ENCODE measurements at regions not wholly inside any gene's neighbourhood (a gene's known extent, or its start where the extent isn't known, plus 50 kb on each side); places are given as distances from the start of the nearest gene placed in this dataset.

DNA sequence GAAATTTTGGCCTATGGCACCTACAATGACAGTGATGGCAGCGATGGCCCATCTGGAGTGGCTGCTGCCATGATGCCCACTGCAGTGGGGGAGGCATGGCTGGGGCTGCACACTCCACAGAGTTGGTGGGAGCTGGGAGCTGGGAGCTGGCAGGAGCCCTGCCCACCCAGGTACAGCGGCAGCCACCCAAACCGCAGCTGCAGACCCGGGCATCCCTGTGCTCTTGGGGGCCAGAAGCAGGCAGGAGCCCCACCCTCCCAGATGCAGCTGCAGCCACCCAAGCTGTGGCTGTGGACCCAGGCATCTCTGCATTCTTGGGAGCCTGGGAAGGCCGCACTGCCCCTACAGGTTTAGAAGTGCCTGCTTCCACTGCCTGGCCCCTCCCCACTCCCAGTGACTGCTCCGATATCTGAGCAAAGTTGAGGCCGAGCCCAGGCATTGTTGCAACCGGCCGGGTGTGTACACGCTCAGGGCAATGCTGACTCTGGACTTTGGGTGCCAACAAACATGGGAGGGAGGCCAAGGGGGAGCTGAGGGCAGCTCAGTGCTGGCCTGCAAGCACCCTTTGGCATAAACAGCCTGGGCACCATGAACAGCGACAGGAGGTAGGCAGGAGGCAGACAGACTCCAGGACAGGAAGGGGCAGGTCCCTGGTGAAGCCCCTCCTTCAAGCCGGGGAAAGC, 82.8 kb downstream of the PPP4R3C start:
- Histone ChIP-seq H3K4me1 (ENCODE audit: low read depth, poor library complexity, severe bottlenecking) (no peaks in the 10 kb centered on the region), H2AFZ (ENCODE audit: low read depth) (no peak overlapping the region), H3K36me3 (ENCODE audit: insufficient read depth) (no peaks in the 10 kb centered on the region), H3K27me3 (ENCODE audit: insufficient read depth, low read depth) (no peaks in the 10 kb centered on the region), H3K9ac (no peak overlapping the region), H4K20me1 (ENCODE audit: insufficient read depth) (no peaks in the 10 kb centered on the region), H3K4me3 (IDR thresholded peaks at IDR 0.05; ENCODE audit: insufficient read depth, low read depth, low read length) (no peak overlapping the region), H3K79me2 (ENCODE audit: insufficient read depth, low read depth) (no peaks in the 10 kb centered on the region), H3K27ac (no peak overlapping the region), H3K4me2 (no peak overlapping the region)
- TF ChIP-seq, protein P1, sequence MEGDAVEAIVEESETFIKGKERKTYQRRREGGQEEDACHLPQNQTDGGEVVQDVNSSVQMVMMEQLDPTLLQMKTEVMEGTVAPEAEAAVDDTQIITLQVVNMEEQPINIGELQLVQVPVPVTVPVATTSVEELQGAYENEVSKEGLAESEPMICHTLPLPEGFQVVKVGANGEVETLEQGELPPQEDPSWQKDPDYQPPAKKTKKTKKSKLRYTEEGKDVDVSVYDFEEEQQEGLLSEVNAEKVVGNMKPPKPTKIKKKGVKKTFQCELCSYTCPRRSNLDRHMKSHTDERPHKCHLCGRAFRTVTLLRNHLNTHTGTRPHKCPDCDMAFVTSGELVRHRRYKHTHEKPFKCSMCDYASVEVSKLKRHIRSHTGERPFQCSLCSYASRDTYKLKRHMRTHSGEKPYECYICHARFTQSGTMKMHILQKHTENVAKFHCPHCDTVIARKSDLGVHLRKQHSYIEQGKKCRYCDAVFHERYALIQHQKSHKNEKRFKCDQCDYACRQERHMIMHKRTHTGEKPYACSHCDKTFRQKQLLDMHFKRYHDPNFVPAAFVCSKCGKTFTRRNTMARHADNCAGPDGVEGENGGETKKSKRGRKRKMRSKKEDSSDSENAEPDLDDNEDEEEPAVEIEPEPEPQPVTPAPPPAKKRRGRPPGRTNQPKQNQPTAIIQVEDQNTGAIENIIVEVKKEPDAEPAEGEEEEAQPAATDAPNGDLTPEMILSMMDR (conservative IDR thresholded peaks at IDR 0.05; ENCODE audit: low read depth, low read length): no peak

DNA sequence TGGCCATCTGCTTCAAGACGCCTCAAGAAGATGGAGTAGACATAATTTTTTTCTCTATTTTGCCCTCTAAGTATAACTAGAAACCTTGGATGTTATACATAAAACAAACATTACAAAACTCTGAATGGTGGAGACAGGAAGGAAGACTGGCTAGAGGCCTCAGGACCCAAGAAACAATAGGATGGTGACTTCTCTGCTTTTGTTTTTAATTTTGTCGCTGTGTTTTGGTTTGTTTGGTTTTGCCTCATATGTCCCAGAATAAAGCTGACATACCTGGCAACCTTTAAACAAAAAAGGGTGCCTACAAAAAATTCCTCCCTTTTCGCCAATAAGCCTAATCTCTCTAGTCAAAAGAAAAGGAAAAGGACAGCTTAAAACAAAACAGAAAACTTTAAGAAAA, 109.1 kb downstream of the PPP4R3C start:
- Histone ChIP-seq H3K4me1 (ENCODE audit: low read depth, poor library complexity, severe bottlenecking) (no peaks in the 10 kb centered on the region), H3K9ac (no peak overlapping the region), H4K20me1 (ENCODE audit: insufficient read depth) (no peaks in the 10 kb centered on the region), H3K27ac (no peak overlapping the region), H2AFZ (ENCODE audit: low read depth) (no peak overlapping the region), H3K4me2 (no peak overlapping the region), H3K79me2 (ENCODE audit: insufficient read depth, low read depth) (no peaks in the 10 kb centered on the region), H3K36me3 (ENCODE audit: insufficient read depth) (no peaks in the 10 kb centered on the region), H3K27me3 (ENCODE audit: insufficient read depth, low read depth) (no peaks in the 10 kb centered on the region), H3K4me3 (IDR thresholded peaks at IDR 0.05; ENCODE audit: insufficient read depth, low read depth, low read length) (no peak overlapping the region)
- TF ChIP-seq, protein P1 (conservative IDR thresholded peaks at IDR 0.05; ENCODE audit: low read depth, low read length): no peak

DNA sequence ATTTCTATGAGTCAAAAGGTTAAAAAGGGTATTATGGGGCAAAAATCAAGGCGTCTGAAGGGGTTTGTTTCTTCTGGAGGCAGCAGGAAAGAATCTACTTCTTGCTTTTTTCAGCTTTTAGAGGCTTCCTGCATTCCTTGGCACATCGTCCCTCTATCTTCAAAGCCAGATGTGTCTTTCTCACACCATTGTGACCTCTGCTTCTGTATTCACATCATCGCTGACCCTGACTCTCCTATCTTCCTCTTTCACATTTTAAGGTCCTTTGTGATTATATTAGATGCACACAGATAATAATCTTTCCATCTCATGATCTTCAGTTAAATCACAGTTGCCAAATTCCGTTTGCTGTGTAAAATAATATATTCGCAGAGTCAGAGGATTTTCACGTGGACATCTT, 112.7 kb downstream of the PPP4R3C start:
- H3K79me2 ChIP-seq (ENCODE audit: insufficient read depth, low read depth): no peaks in the 10 kb centered on the region
- no peaks in the 10 kb centered on the region for H3K36me3 ChIP-seq (ENCODE audit: insufficient read depth)
- TF ChIP-seq, protein P1 (conservative IDR thresholded peaks at IDR 0.05; ENCODE audit: low read depth, low read length): no peak
- H3K9ac ChIP-seq: no peak overlapping the region
- no peak overlapping the region for H2AFZ ChIP-seq (ENCODE audit: low read depth)
- H3K27me3 ChIP-seq (ENCODE audit: insufficient read depth, low read depth): no peaks in the 10 kb centered on the region
- no peak overlapping the region for H3K27ac ChIP-seq
- H4K20me1 ChIP-seq (ENCODE audit: insufficient read depth): no peaks in the 10 kb centered on the region
- H3K4me2 ChIP-seq: no peak overlapping the region
- no peak overlapping the region for H3K4me3 ChIP-seq (IDR thresholded peaks at IDR 0.05; ENCODE audit: insufficient read depth, low read depth, low read length)
- H3K4me1 ChIP-seq (ENCODE audit: low read depth, poor library complexity, severe bottlenecking): no peaks in the 10 kb centered on the region

DNA sequence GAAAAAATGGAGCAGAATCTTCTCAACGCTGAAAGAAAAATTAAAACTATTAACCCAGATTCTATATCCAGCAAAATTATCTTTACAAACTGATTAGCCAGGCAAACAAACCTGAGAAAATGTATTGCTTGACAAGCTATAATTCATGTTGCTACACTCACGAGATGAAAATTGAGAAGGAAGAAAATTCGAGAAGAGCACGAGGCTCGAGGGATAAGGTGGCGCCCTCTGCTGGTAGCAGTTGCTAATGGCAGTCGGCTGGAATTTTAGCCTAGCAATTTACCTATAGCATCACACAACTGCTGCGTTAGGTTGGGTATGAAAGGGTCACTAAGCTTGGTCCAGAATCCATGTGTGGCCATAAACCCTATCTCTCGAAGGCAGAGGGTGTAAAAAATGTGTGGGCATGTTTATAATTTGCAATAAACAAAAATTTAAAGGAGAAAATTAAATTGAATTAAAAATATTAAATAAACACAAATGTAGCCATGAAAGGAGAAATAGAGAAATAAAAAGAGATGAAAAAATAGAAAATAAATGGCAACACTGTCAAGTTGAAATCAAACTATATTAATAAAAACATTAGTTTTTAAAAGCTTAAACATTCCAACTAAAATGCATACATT, 126.6 kb downstream of the PPP4R3C start:
- no peaks in the 10 kb centered on the region for H3K36me3 ChIP-seq (ENCODE audit: insufficient read depth)

More for the DNA sequence above, 126.6 kb downstream of the PPP4R3C start:
- Histone ChIP-seq H3K27ac (no peak overlapping the region), H3K9ac (no peak overlapping the region), H3K4me3 (IDR thresholded peaks at IDR 0.05; ENCODE audit: insufficient read depth, low read depth, low read length) (no peak overlapping the region), H2AFZ (ENCODE audit: low read depth) (no peak overlapping the region), H3K4me2 (0 out of 2 replicates have a peak overlapping the region, but pooled peaks have one; percentile 17), H3K27me3 (ENCODE audit: insufficient read depth, low read depth) (no peaks in the 10 kb centered on the region), H4K20me1 (ENCODE audit: insufficient read depth) (no peaks in the 10 kb centered on the region), H3K4me1 (ENCODE audit: low read depth, poor library complexity, severe bottlenecking) (peaks cover 15% of the 10 kb centered on the region), H3K79me2 (ENCODE audit: insufficient read depth, low read depth) (no peaks in the 10 kb centered on the region)
- TF ChIP-seq, protein P1 (conservative IDR thresholded peaks at IDR 0.05; ENCODE audit: low read depth, low read length): peak; percentile 81
